CD4-positive, alpha-beta T cell treated with Interleukin-6 at 100 ng/mL for 8 hours (primary cell): ENCODE measurements at regions not wholly inside any gene's neighbourhood (a gene's known extent, or its start where the extent isn't known, plus 50 kb on each side); places are given as distances from the start of the nearest gene placed in this dataset.

Experiments
- DNase-seq: peaks from one replicate; pipeline ENCODE4 v3.0.0-alpha.2; 2020; ENCODE audit warnings: mixed read lengths, low spot score

- no peak for DNase-seq
These were observed 179.0 kb downstream of the ADGRA3 start for GRCh38 chr4:22336822-22337221.

DNA sequence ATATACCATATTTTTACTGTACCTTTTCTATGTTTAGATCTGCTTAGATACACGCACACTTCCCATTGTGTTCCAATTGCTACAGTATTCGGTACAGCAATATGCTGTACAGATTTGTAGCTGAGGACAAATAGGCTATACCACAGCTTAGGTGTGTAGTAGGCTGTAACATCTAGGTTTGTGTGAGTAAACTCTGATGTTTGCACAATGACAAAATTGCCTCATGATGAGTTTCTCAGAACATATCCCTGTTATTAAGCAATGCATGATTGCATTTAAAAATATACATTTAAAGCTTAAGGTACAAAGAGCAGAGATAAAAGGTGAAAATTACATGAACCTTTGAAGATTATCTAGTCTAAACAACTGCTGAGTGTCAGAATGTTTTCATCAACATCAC, 181.7 kb downstream of the ADGRA3 start:
- DNase-seq: no peak

- no peak for DNase-seq
These were observed 191.4 kb downstream of the ADGRA3 start for GRCh38 chr4:22324422-22324821.

DNA sequence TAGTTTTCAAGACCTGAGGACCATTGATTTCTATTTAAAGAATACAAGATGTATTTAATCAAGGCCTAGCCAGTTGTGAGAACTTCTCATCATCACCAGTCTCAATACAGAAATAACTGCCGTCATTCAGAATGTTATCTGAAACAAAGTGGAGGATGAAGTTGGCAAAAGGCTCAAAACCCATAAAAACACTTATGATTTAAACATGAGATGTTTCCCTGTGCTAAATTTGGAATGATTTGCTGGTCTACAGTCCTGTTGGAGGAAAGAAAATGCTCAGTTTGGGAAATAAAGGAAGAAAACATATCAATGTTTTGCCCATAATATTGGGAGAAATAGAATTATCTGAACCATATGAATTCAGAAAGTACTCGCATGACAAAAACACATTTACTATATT, 192.2 kb downstream of the ADGRA3 start:
- no peak for DNase-seq

DNA sequence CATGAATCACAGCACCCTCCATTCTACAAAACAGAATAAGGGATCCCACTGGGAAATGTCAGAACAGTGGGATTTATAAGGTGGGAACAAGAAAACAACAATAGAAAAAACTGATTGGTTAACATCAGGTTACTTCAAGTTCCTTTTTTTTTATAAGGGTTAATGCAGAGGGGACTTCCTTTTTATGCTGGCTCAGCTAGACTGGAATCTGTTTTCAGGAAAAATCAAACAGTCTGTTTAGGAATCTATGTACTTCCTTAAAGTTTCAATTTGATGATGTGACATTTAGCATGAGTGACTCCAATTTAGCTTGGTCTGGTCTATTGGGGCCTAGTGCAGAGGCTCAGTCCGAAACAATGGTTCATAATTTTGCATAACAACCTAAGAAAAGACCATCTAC, 192.9 kb downstream of the ADGRA3 start:
- no peak for DNase-seq

- DNase-seq: no peak
These were observed 200.2 kb downstream of the ADGRA3 start for GRCh38 chr4:22315628-22316027.

- DNase-seq: no peak
These were observed 201.9 kb downstream of the ADGRA3 start for GRCh38 chr4:22313976-22314375.

- no peak for DNase-seq
These were observed 203.8 kb downstream of the ADGRA3 start for GRCh38 chr4:22312113-22312512.

DNA sequence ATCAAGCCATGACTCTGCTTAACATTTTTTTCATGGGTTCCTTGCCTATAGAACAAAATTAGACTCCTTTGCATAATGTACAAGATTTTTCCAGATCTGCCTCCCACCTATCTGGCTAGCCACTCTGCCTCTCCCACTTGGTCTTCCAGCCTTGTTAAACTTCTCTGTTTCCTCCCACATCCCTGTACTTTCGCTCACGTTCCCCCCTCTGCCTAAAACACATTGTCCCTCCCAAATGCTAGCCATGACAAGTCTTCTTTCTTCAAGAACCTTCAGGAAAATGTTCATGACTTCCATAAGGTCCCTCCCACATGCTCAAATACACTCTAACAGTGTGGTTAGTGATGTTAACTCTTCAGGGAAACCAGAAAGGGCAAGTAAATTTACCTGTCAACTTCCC, 214.6 kb downstream of the ADGRA3 start:
- no peak for DNase-seq

- no peak for DNase-seq
These were observed 216.2 kb downstream of the ADGRA3 start for GRCh38 chr4:22299678-22300077.

- no peak for DNase-seq
These were observed 228.2 kb downstream of the ADGRA3 start for GRCh38 chr4:22287631-22288030.

- no peak for DNase-seq
These were observed 247.4 kb downstream of the ADGRA3 start for GRCh38 chr4:22268350-22269025.

DNA sequence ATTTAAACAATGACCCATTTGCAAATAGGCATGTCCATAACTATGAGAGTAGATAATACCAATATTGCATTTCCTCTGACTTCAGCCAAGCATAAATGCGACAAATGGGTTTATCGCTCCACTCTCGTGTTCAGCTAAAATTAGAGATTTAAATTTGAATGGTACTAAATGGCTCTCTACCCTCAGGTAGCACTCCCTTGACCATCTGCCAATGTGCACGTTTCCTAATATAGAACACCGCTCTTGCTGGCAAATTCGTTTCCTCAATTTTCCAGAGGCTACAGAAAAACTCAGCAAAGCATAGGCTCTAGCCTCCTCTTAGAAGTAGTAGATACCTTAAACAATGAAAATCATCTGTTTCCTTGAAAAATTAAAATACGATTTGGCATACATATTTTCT, 251.6 kb downstream of the ADGRA3 start:
- DNase-seq: no peak

DNA sequence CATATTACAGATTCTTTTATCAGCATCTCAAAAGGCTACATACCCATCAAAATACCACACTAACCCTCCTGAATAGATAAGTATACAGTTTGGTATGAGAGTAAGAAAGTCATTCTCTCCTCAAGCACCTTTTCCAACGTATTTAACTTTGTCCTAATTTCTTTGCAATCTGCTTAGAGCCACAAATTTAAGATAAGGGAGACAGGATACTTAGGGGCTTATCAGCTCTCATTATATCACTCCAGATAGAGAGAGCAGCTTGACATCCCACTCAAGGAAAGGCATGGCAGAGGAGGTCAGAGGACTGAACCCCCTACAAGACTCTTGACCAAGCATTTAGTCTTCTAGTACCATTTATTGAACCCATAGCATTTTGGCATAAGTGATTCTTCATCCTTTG, 262.4 kb downstream of the ADGRA3 start:
- DNase-seq: no peak

DNA sequence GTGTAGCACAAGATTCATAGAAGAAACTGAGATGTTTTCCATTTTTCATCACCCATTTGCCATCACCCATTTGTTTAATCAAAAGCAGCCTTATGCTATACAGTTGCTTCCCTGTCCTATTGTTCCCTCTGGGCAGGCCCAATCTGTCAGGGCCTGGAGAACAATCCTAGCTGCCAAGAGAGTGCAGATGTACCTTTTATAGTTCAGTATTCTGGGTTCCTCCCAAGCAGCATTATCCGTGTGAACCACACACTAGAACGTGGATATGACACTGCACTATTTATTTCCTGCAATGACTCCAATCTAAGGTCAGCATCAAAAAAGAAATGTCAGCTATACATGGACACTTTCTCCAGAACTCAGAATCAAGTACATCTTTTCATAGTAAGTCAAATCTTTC, 269.0 kb downstream of the ADGRA3 start:
- DNase-seq: no peak

DNA sequence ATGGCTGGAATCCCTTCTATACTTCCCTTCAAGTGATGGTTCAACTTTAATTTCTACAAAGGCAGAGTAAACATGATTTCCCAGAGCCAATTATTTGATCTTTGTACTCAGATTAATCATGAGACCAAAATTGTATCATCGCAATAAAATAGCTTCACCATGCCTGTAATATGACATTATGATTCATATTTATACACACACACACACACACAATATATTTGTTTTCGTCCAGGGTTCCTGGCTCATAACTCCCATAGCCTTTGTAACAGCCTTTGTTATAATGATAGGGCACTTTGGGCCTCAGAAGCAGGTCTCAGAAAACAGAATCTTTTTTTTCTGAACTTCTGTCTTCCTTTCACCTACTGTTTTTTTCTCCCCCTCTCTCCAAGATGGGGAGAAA, 270.6 kb downstream of the ADGRA3 start:
- no peak for DNase-seq

DNA sequence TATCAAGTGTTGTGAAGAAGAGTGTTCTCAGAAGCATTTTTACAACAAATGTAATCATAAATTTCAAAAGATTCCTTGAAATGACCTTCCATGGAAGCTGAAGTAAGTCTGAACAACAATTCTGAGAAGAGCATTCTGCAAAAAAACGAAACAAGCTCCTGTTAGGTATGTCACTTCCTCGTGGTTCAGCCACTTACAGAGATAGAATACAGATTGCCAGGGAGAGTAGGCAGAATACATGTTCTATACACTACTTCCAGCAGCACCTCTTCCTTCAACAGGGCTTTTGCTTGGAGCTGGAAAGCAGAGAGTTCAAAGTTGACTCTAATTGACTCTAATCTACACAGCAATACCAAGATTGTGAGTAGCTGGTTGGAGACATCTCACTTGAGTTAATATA, 274.5 kb downstream of the ADGRA3 start:
- DNase-seq: no peak

DNA sequence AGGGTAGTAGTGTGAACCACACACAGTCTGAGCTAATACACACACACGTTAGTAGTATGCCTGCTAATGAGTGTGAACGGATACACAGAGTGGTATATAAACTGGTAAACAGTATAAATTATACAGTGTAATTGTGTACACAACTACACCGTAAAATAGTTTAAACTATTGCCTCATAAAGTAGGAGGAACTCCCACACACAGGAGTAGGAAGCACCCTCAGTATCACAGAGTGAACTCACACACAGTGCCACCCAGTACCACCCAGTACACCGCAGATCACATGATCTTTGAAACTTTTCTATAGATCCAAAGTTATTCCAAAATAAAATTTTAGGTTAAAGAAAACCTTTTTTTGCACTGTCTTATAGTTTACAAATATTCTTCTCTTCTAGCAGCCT, 275.1 kb downstream of the ADGRA3 start:
- no peak for DNase-seq

GRCh38 chr4:22238742-22239141, 277.1 kb downstream of the ADGRA3 start:
- no peak for DNase-seq

DNA sequence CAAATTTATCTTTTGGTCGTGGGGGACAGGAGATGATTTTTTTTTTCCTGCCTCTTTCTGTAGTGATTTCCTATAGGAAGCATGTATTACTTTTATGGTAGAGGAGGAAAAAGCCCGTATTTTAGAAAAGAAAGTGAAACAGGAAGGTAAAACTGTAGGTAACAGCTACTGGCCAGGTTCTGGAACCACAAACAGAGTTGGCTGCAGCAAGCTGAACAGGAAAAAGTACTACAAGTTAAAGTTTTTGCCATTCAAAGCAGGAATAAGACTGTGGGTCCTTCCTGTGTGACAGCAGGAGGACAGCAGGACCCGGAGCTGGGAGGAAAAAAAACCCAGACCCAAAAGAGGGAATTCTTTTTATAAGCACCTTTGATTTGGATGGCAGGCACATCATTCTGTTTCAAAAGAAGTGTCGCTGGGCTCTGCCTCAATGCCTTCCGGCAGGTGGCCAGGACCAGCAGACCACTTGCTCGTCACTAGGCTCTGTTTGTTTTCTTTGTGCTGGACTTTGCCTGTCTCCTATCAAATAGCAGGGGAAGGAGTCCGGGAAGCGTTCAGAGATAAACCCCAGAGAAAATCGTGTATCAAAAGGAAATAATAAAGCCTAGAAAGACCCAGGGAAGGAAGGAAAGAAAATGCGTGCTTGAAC, 277.9 kb downstream of the ADGRA3 start:
- DNase-seq: no peak

GRCh38 chr4:22237155-22237751, 278.6 kb downstream of the ADGRA3 start:
- DNase-seq: peak; percentile 33

- no peak for DNase-seq
These were observed 280.2 kb downstream of the ADGRA3 start for GRCh38 chr4:22235698-22236097.

DNA sequence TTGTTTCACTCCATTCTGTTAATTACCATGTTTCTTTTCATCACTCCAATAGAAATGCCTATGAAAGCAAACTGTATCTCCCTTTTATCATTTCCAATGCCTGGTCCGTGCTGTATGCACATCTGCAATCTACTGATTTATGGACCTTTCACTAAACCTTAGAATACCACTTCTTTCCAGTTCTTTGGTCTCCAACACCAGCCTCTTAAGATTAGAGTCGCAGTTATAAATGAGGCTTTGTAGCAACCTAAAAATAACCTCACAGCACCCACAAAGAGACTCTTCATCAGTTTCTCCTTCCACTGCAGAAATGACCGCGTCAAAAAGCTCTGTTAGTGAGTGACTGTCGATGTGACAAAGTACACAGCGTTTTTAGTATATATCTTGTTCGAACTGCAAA, 282.6 kb downstream of the ADGRA3 start:
- DNase-seq: no peak

GRCh38 chr4:22220965-22221364, 272.4 kb upstream of the KCNIP4 start:
- no peak for DNase-seq
